Hepatocyte (in vitro differentiated cells): ENCODE measurements at regions not wholly inside any gene's neighbourhood (a gene's known extent, or its start where the extent isn't known, plus 50 kb on each side); places are given as distances from the start of the nearest gene placed in this dataset.

Experiments
- EZH2 ChIP-seq: fragments of 200-600 bp; sonication (generic); IDR thresholded peaks from 2 replicates; pipeline ENCODE4 v1.6.1; 2016; ENCODE audit warnings: antibody characterized with exemption, mild to moderate bottlenecking, borderline replicate concordance
- EZH2phosphoT487 ChIP-seq: fragments of 200-600 bp; sonication (generic); IDR thresholded peaks from one replicate; pipeline ENCODE4 v1.6.1; 2018; ENCODE audit warnings: antibody characterized with exemption, mild to moderate bottlenecking, low read depth, moderate library complexity; ENCODE audit not compliant: unreplicated experiment, severe bottlenecking
- TF ChIP-seq, protein P1 (sequence below): fragments of 200-600 bp; sonication (generic); IDR thresholded peaks from 2 replicates; pipeline ENCODE4 v1.5.1; 2016; ENCODE audit warnings: antibody characterized with exemption, mild to moderate bottlenecking; ENCODE audit not compliant: poor library complexity

DNA sequence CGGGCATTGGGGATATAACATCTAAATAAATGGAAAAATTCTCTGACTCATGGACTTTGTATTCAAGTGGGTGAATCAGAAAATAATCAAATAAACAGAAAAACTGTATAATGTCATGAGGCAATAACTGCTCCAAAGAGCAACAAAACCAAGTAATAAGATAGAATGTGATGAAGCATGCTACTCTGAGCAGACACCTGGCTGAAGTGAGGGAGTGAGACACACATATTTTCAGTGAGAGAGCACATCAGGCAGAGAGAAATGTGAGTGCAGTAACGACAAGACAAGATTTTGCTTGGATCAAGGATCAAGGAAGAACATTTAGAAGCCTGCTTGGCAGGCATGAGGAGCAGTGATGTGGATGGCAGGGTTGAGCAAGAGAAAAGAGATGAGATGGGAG is 75.8 kb upstream of the CCDC91 start:
- TF ChIP-seq, protein P1, sequence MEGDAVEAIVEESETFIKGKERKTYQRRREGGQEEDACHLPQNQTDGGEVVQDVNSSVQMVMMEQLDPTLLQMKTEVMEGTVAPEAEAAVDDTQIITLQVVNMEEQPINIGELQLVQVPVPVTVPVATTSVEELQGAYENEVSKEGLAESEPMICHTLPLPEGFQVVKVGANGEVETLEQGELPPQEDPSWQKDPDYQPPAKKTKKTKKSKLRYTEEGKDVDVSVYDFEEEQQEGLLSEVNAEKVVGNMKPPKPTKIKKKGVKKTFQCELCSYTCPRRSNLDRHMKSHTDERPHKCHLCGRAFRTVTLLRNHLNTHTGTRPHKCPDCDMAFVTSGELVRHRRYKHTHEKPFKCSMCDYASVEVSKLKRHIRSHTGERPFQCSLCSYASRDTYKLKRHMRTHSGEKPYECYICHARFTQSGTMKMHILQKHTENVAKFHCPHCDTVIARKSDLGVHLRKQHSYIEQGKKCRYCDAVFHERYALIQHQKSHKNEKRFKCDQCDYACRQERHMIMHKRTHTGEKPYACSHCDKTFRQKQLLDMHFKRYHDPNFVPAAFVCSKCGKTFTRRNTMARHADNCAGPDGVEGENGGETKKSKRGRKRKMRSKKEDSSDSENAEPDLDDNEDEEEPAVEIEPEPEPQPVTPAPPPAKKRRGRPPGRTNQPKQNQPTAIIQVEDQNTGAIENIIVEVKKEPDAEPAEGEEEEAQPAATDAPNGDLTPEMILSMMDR, result no peak
- TF ChIP-seq EZH2phosphoT487 (no peak), EZH2 (no peak)
